ENCODE measurements at regions not wholly inside any gene's neighbourhood (a gene's known extent, or its start where the extent isn't known, plus 50 kb on each side); places are given as distances from the start of the nearest gene placed in this dataset.

DNA sequence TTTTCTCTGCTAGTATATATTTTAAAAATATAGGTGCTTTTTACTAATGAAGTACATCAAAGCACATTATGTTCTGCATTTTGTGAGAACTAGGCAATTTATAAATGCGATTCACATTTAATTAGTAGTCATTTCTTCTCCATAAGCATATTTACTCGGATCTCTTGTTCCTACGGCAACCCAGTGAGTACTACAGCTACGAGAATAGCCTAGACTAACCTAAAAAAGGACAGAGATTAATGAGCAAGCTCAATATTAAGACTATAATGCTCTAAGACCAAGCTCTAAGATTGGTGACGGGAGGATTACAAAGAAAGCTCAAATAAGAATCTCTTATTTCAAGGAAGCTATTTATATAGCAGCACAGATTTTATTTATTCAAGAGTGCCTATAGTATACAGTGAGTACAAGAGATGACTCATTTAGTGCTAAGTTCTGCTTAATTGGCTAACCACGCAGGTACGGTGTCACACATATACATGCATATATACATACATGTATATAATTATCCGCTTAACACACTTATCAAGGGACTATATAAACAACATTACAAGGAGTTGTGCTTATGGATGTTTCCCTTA lies 364.7 kb downstream of the GPD2 start:
- TF ChIP-seq EZH2phosphoT487 (IDR thresholded peaks at IDR 0.05; ENCODE audit: insufficient read depth, low read depth) (no peak), EZH2 (IDR thresholded peaks at IDR 0.05; ENCODE audit: insufficient read depth, poor library complexity, severe bottlenecking) (no peak)
